Astrocyte (in vitro differentiated cells and primary cell): ENCODE measurements at regions not wholly inside any gene's neighbourhood (a gene's known extent, or its start where the extent isn't known, plus 50 kb on each side); places are given as distances from the start of the nearest gene placed in this dataset.

Experiments
- DNase-seq: peaks from one replicate; pipeline ENCODE4 v3.0.0-alpha.2; 2010; ENCODE audit warnings: low read depth
- FAIRE-seq: peaks from 2 replicates; lab custom pipeline; 2011; peaks lifted over from hg19 to GRCh38; lab: Jason Lieb, UNC
- H2AFZ ChIP-seq: 2 replicates; pipeline ENCODE4 v1.6.0; 2012; ENCODE audit warnings: low read depth, low read length, inconsistent platforms
- H3K27ac ChIP-seq: 2 replicates; pipeline ENCODE4 v1.5.1; 2011; ENCODE audit warnings: low read depth, low read length, inconsistent platforms
- H3K27me3 ChIP-seq: 2 replicates; pipeline ENCODE4 v1.6.0; 2011; ENCODE audit warnings: low read length, inconsistent platforms; ENCODE audit not compliant: insufficient read depth
- H3K36me3 ChIP-seq: 2 replicates; pipeline ENCODE4 v1.5.1; 2011; ENCODE audit warnings: low read length, inconsistent platforms; ENCODE audit not compliant: insufficient read depth
- H3K4me1 ChIP-seq: 2 replicates; pipeline ENCODE4 v1.5.1; 2011; ENCODE audit warnings: low read length, inconsistent platforms; ENCODE audit not compliant: insufficient read depth
- H3K4me2 ChIP-seq: 2 replicates; pipeline ENCODE4 v1.6.0; 2012; ENCODE audit warnings: low read length, inconsistent platforms
- H3K4me3 ChIP-seq: 2 replicates; pipeline ENCODE4 v1.5.1; 2011; ENCODE audit warnings: low read depth, mild to moderate bottlenecking, low read length, inconsistent platforms; ENCODE audit not compliant: insufficient read depth
- H3K79me2 ChIP-seq: 2 replicates; pipeline ENCODE4 v1.6.0; 2012; ENCODE audit warnings: mild to moderate bottlenecking, low read length, inconsistent platforms; ENCODE audit not compliant: insufficient read depth
- H3K9ac ChIP-seq: 2 replicates; pipeline ENCODE4 v1.6.0; 2012; ENCODE audit warnings: mild to moderate bottlenecking, low read length, inconsistent platforms
- H3K9me3 ChIP-seq: 2 replicates; pipeline ENCODE4 v1.5.1; 2012; ENCODE audit warnings: low read depth, mild to moderate bottlenecking, low read length, inconsistent platforms; ENCODE audit not compliant: insufficient read depth
- H4K20me1 ChIP-seq: 2 replicates; pipeline ENCODE4 v1.6.0; 2012; ENCODE audit warnings: low read length, inconsistent platforms; ENCODE audit not compliant: insufficient read depth
- H3K27ac Mint-ChIP-seq: one replicate; pipeline ENCODE4 v1.8.0; 2021; ENCODE audit warnings: mild to moderate bottlenecking, mixed read lengths; ENCODE audit not compliant: unreplicated experiment
- H3K27me3 Mint-ChIP-seq: one replicate; pipeline ENCODE4 v1.8.0; 2021; ENCODE audit warnings: low read depth, mixed read lengths; ENCODE audit not compliant: unreplicated experiment
- H3K36me3 Mint-ChIP-seq: one replicate; pipeline ENCODE4 v1.8.0; 2021; ENCODE audit warnings: low read depth, mixed read lengths; ENCODE audit not compliant: unreplicated experiment
- H3K4me1 Mint-ChIP-seq: one replicate; pipeline ENCODE4 v1.8.0; 2021; ENCODE audit warnings: low read depth, mixed read lengths; ENCODE audit not compliant: unreplicated experiment
- H3K4me3 Mint-ChIP-seq: one replicate; pipeline ENCODE4 v1.8.0; 2021; ENCODE audit warnings: mild to moderate bottlenecking, moderate library complexity, mixed read lengths; ENCODE audit not compliant: unreplicated experiment
- H3K9me3 Mint-ChIP-seq: one replicate; pipeline ENCODE4 v1.8.0; 2021; ENCODE audit warnings: mild to moderate bottlenecking, mixed read lengths; ENCODE audit not compliant: unreplicated experiment
- CTCF ChIP-seq: IDR thresholded peaks from 2 replicates; pipeline ENCODE4 v1.5.1; 2011; ENCODE audit warnings: low read depth, mild to moderate bottlenecking, inconsistent platforms, low read length, moderate library complexity; ENCODE audit not compliant: insufficient read depth
- EZH2 ChIP-seq: IDR thresholded peaks from 2 replicates; pipeline ENCODE4 v1.6.1; 2012; ENCODE audit warnings: mild to moderate bottlenecking, low read length, inconsistent platforms; ENCODE audit not compliant: insufficient read depth

DNA sequence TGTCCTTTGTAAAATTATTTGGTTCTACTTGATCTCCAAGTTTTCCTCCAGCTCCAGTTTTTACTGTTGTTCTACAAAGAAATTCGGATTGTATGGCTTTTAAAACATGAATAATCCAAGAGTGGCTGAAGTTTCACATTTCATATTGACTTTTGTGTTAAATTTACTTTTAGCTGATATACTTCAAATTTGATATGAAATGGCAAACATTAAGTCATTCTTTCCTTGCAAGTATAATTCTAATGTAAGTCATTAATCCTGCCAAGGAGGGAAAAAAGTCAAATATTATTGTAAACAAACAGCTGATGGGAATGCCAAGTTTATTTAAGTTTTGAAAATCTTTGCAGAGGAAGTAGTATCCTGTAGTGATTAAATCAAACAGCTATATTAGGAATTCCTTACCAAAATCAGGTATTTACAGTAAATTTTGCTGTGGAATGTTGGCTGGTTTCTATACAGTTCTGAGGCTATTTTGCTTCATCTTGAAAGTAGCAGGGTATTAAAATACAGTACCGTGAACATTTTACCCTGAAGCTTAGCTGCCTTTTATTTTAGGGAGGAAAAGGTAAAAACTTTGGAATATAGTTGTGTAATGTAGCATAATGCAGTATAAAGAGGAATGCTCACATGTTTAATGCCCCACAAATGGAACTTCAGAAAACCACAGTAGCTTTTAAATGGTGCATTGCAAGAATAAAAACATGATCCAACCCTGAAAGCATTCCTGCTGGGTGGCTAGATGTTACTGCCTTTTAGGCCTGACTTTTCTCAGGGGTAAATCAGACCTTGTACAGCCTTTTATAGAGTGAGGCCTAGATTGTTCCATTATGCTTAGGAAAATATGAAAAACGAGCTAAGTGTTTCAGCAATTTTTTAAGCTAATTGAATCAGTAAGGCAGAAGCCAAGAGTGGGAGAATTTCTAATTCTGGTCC is 62.7 kb upstream of the NT5C1B start:
- FAIRE-seq (peak; percentile 56), DNase-seq (peak; percentile 65)
- no peaks in the 10 kb centered on the region for H3K36me3 Mint-ChIP-seq
- no peak overlapping the region for H3K9ac ChIP-seq
- H3K4me1 ChIP-seq = peaks cover 2% of the 10 kb centered on the region
- no peaks in the 10 kb centered on the region for H3K9me3 ChIP-seq
- peak overlapping the region; percentile 98 for H3K27ac Mint-ChIP-seq
- H3K4me3 ChIP-seq = no peak overlapping the region
- H3K9me3 Mint-ChIP-seq = no peaks in the 10 kb centered on the region
- H4K20me1 ChIP-seq = no peaks in the 10 kb centered on the region
- H3K79me2 ChIP-seq = no peaks in the 10 kb centered on the region
- H3K36me3 ChIP-seq = no peaks in the 10 kb centered on the region
- TF ChIP-seq EZH2 = no peak
- TF ChIP-seq CTCF = no peak
- H3K4me3 Mint-ChIP-seq = no peak overlapping the region
- no peaks in the 10 kb centered on the region for H3K27me3 ChIP-seq
- H2AFZ ChIP-seq = no peak overlapping the region
- H3K27me3 Mint-ChIP-seq = no peaks in the 10 kb centered on the region
- no peak overlapping the region for H3K4me2 ChIP-seq
- H3K27ac ChIP-seq = peak overlapping the region; percentile 16
- H3K4me1 Mint-ChIP-seq = peaks cover 16% of the 10 kb centered on the region

DNA sequence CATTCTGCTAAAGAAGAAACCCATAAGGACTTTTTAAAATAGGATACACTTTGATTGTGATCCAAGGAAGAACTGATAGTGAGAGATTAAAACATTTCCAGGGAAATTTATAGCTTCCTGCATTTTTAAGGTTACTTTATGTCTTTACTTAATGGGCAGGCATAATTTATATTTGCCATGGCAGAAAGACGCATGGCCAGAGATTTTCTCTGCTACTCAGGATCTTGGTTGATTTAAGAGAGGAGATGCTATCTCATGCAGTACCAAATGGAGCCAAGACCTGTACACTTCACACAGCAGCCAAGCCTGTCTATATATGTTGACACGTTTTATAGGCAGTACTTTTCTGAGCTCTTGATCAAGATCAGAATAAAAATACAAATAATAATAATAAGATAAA is 60.9 kb upstream of the NT5C1B start:
- H3K27me3 Mint-ChIP-seq = no peaks in the 10 kb centered on the region
- no peaks in the 10 kb centered on the region for H4K20me1 ChIP-seq
- no peak overlapping the region for H3K9ac ChIP-seq
- no peaks in the 10 kb centered on the region for H3K27me3 ChIP-seq
- H3K9me3 Mint-ChIP-seq = no peaks in the 10 kb centered on the region
- no peak overlapping the region for H3K4me3 ChIP-seq
- peaks cover 2% of the 10 kb centered on the region for H3K4me1 ChIP-seq
- no peaks in the 10 kb centered on the region for H3K9me3 ChIP-seq
- FAIRE-seq = no peak
- TF ChIP-seq EZH2 = no peak
- no peak overlapping the region for H2AFZ ChIP-seq
- H3K4me2 ChIP-seq = no peak overlapping the region
- no peak overlapping the region for H3K27ac ChIP-seq
- H3K79me2 ChIP-seq = no peaks in the 10 kb centered on the region
- H3K4me1 Mint-ChIP-seq = peaks cover 16% of the 10 kb centered on the region
- H3K36me3 ChIP-seq = no peaks in the 10 kb centered on the region
- no peak for DNase-seq
- H3K4me3 Mint-ChIP-seq = no peak overlapping the region
- no peak overlapping the region for H3K27ac Mint-ChIP-seq
- H3K36me3 Mint-ChIP-seq = no peaks in the 10 kb centered on the region

DNA sequence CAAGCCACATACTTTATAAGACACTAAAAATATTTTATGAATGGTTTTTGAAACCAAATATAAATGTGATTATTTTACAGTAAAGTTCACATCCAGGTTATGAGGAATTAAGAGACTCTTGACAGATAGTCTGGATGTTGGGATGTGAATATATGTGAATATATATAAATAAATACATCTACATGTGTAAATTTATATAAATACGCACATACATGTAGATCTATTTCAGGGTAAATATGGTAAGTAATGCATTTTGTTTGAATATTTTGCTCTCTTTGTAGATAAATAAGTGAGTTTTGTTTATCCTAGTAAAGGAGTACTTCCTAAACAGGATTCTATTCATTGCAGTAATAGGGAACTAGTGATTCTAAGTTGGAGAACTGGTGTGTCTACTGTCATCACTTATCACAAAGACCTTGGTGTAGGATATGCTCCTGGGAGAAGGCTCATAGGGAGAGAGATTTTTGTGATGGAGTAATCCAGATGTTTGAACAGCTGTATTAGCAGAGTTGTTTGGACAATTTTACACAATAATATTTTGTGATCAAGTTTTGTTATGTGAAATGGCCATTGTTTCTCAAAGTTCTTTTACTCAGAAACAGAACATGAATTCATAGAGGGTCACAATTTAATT is 60.2 kb upstream of the NT5C1B start:
- peaks cover 16% of the 10 kb centered on the region for H3K4me1 Mint-ChIP-seq
- no peaks in the 10 kb centered on the region for H3K36me3 Mint-ChIP-seq

More for the DNA sequence above, 60.2 kb upstream of the NT5C1B start:
- Histone ChIP-seq H3K4me2 (no peak overlapping the region), H4K20me1 (no peaks in the 10 kb centered on the region), H3K27ac (no peak overlapping the region), H3K9ac (no peak overlapping the region), H3K27me3 (no peaks in the 10 kb centered on the region), H3K9me3 (no peaks in the 10 kb centered on the region), H3K4me3 (no peak overlapping the region), H3K4me1 (peaks cover 2% of the 10 kb centered on the region), H3K79me2 (no peaks in the 10 kb centered on the region), H2AFZ (no peak overlapping the region), H3K36me3 (no peaks in the 10 kb centered on the region)
- Mint-ChIP-seq H3K27ac (no peak overlapping the region), H3K4me3 (no peak overlapping the region), H3K27me3 (no peaks in the 10 kb centered on the region), H3K9me3 (no peaks in the 10 kb centered on the region)
- TF ChIP-seq EZH2 = no peak
- no peak for TF ChIP-seq CTCF
- FAIRE-seq (peak; percentile 23), DNase-seq (no peak)
